ENCODE measurements at regions not wholly inside any gene's neighbourhood (a gene's known extent, or its start where the extent isn't known, plus 50 kb on each side); places are given as distances from the start of the nearest gene placed in this dataset.
A peak's percentile ranks its signal among the peaks of the same experiment; 100 is the strongest.

DNA sequence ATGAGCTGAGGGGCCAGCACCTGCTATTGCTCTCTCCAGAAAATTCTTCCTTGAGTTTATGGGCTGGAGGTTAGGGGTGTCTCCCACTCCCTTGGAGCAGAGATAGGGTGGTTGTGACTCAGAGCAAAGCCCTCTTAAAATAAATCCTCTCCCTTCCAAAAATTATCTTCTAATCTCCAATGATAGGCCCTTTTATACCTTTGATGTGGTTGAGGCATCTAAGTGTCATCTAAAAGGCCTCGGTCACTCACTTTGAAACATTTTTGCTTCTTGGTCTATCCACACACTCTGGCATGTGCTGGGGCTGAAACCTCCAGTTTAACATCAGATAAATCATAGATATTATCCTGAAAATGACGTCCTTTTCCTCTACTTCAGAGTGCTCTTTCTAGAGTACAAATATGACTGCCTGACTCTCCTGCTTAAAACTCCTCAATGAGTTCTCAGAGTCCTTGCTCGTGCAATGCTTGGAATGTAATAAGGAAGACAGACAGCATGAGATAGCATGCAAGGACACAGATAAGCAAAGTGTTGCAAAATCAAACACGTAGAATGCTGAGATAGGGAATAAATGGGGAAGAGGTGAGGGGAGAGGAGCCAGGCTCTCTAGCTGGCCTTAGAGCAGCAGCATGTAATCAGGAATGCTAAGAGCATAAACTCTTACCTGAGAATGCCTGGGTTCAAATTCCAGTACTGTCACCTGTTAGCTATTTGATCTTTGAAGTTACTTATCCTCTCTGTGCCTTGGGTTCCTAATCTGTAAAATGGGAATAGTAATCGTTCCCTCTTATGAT lies 374.1 kb upstream of the CITED2 start:
- H3K27me3 ChIP-seq (ENCODE audit: control insufficient read depth, insufficient read depth, low read length): no peaks in the 10 kb centered on the region
- H3K4me1 ChIP-seq (ENCODE audit: control insufficient read depth, insufficient read depth, low read length): peaks cover 43% of the 10 kb centered on the region
- WGBS (ENCODE audit: insufficient coverage, low lambda C conversion rate): no CpG with 5 or more reads among the region's 5 CpGs
- DNase-seq: peak; percentile 92 to 97
- no peak overlapping the region for H3K4me3 ChIP-seq (ENCODE audit: low read length)
- H3K36me3 ChIP-seq (ENCODE audit: control insufficient read depth, insufficient read depth, low read length): no peaks in the 10 kb centered on the region
- H3K27ac ChIP-seq (ENCODE audit: low read length): peak overlapping the region; percentile 60
- H3K9me3 ChIP-seq (ENCODE audit: control insufficient read depth, low read depth, low read length): no peaks in the 10 kb centered on the region

DNA sequence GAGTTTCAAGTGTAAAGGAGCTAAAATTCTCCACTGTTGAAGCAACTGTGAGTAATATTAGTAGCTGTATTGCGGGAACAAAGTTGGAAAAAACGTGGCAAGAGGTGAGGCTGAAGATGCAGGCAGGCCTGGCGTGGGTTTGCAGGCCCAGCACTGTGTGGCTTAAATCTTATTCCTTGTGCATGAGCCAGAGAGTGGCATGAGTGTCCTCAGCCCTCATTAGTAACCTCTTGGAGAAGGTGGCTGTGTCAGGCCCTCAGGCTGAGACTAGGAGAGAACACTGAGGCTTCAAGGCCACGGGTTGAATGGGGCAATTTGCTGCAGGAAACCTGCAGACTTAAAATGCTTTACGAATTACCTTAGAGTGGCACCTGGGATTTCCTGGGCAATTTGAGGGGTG lies 372.7 kb upstream of the CITED2 start:
- H3K27ac ChIP-seq (ENCODE audit: low read length): peak overlapping the region; percentile 60

DNA sequence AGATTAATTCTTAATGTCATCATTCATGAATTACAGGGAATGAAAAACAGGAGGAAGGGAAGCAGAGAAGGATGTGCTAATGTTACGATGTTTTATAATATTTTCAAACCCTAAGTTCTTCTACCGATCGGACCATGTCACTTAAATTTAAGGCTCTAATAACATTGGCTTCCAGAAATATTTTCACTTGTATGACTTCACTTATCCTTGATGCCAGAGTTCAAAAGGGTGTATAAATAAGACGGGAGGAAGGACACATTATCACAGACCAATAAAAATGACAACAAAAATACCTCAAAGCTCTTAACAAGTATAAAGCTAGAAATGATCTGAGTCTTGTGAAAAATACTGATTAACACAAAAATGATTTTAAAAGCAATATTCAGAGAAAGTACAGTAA lies 370.4 kb upstream of the CITED2 start:
- WGBS (ENCODE audit: insufficient coverage, low lambda C conversion rate): 0% methylated on average over 1 of the region's 4 CpGs
- H3K9me3 ChIP-seq (ENCODE audit: control insufficient read depth, low read depth, low read length): no peaks in the 10 kb centered on the region
- H3K27ac ChIP-seq (ENCODE audit: low read length): peak overlapping the region; percentile 77
- H3K4me3 ChIP-seq (ENCODE audit: low read length): no peak overlapping the region
- H3K4me1 ChIP-seq (ENCODE audit: control insufficient read depth, insufficient read depth, low read length): peaks cover 36% of the 10 kb centered on the region
- no peaks in the 10 kb centered on the region for H3K27me3 ChIP-seq (ENCODE audit: control insufficient read depth, insufficient read depth, low read length)
- DNase-seq: no peak
- H3K36me3 ChIP-seq (ENCODE audit: control insufficient read depth, insufficient read depth, low read length): no peaks in the 10 kb centered on the region

More for the DNA sequence above, 372.7 kb upstream of the CITED2 start:
- Histone ChIP-seq H3K4me3 (ENCODE audit: low read length) (no peak overlapping the region), H3K27me3 (ENCODE audit: control insufficient read depth, insufficient read depth, low read length) (no peaks in the 10 kb centered on the region), H3K4me1 (ENCODE audit: control insufficient read depth, insufficient read depth, low read length) (peaks cover 43% of the 10 kb centered on the region), H3K9me3 (ENCODE audit: control insufficient read depth, low read depth, low read length) (no peaks in the 10 kb centered on the region), H3K36me3 (ENCODE audit: control insufficient read depth, insufficient read depth, low read length) (no peaks in the 10 kb centered on the region)
- no peak for DNase-seq
- WGBS (ENCODE audit: insufficient coverage, low lambda C conversion rate): no CpG with 5 or more reads among the region's 5 CpGs

DNA sequence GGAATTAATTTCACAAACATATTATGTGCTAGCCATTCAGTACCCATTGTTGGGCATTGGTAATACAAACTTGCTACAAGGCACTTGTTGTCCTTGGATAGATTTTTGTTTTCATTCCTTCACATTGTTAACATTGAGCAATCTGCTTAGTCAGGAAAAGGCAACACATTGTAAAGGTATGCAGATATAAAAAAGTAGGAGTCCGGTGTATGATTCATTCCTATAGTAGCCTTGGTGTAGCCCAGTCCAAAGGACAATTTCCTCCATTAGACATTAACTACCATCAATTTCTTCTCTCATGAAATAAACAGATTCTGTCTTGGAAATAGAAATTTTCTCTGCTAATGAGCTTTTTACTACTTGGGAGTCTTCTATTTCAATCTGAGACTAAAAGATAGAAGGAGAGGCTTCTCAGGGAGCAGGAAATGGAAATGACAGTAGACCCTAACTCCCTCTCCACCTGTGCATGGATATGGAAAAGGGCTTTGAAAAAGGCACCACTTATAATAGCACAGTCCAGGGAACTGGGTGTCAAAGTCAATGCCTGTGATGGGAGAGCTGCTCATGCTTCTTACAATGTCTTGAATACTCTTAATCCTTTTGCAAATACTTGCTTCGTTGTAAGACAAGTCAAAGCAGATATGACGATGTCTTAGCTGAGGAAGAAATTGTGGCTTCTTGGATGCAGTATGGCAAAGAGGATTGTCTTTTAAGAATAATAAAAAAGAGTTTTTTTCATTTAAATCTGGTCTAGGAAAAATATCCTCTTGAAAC lies 369.4 kb upstream of the CITED2 start:
- Histone ChIP-seq H3K27me3 (ENCODE audit: control insufficient read depth, insufficient read depth, low read length) (no peaks in the 10 kb centered on the region), H3K4me1 (ENCODE audit: control insufficient read depth, insufficient read depth, low read length) (peaks cover 36% of the 10 kb centered on the region), H3K4me3 (ENCODE audit: low read length) (no peak overlapping the region), H3K9me3 (ENCODE audit: control insufficient read depth, low read depth, low read length) (no peaks in the 10 kb centered on the region), H3K36me3 (ENCODE audit: control insufficient read depth, insufficient read depth, low read length) (no peaks in the 10 kb centered on the region), H3K27ac (ENCODE audit: low read length) (peak overlapping the region; percentile 77)
- peak; percentile 65 to 88 for DNase-seq
- 40% methylated on average over 1 of the region's 3 CpGs for WGBS (ENCODE audit: insufficient coverage, low lambda C conversion rate)

DNA sequence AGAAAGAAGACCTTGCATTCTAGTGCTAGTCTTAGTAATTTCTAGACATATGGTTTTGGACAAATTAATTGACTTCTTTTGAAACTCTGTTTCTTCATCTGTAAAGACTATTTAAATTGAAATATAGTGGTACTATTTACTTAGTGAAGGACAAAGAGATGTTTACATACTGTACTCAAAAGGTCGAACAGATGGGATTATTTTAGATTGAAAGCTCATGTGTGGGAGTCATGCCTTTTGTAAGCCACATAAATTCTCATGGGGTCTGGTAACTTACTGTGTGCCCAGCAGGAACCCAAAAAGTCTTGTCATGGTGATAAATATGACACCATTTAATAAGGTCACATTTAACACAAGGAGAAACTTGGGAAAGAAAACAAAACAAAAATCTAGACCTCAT lies 368.2 kb upstream of the CITED2 start:
- Histone ChIP-seq H3K27ac (ENCODE audit: low read length) (no peak overlapping the region), H3K36me3 (ENCODE audit: control insufficient read depth, insufficient read depth, low read length) (no peaks in the 10 kb centered on the region), H3K4me3 (ENCODE audit: low read length) (no peak overlapping the region), H3K27me3 (ENCODE audit: control insufficient read depth, insufficient read depth, low read length) (no peaks in the 10 kb centered on the region), H3K9me3 (ENCODE audit: control insufficient read depth, low read depth, low read length) (no peaks in the 10 kb centered on the region), H3K4me1 (ENCODE audit: control insufficient read depth, insufficient read depth, low read length) (peaks cover 27% of the 10 kb centered on the region)
- DNase-seq: no peak
- WGBS (ENCODE audit: insufficient coverage, low lambda C conversion rate): no CpG with 5 or more reads among the region's 1 CpG

DNA sequence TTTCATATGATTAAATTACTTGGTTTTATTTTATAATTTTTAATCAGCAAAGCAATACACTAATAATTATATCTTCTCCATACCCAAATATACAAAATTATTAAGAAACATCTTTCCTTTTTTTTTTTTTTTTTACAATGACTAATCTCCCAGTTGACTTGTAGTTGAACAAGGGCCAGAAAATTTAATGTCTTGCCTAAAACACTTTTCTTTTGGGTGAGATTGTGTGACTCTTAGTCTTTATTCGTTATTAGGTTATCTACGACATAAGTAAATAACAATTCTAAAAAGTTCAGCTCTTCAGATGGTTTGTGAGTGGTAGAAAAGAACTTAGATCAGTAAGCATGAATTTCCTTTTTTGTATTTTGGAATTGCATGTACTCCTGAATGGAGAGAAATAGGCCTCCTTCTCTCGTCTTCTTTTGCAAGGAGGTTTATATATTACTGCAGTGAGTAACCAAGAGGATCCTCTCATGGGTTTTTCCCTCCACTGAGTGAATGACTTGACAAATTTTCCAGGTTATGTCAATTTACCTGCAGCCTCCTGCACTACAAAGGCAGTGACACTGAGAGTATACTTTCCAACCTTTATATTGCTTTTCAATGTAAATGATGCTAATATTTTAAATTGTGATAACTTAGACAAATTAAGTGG lies 364.5 kb upstream of the CITED2 start:
- DNase-seq: no peak
- WGBS (ENCODE audit: insufficient coverage, low lambda C conversion rate): 100% methylated on average over 1 of the region's 3 CpGs
- H3K27ac ChIP-seq (ENCODE audit: low read length): no peak overlapping the region

DNA sequence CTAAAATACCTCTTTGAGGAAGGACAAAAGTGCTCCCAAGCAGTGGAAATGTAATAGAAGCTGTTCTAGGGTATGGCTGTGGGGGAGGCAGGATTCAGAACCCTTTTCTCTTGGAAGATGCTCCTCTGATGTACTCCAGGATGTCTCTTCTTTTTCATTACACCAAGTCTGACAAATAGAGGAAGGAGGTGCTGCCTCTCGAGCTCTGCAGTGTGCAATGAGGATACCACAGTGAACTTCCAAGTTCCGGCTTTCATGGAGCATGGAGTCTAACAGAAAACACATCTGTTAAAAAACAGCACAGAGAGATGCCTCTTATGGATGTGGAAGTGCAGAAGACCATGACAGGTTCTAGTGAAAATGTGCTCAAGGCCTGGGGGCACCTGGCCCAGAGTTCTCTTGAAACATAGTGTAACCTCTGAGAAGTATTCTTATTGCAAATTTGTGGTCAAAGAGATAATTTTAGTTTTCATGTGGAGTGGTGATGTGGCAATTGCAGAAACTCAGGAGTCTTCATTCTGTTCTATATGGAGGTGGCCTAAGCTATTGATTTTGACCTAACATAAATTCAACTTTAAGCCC lies 362.0 kb upstream of the CITED2 start:
- H3K4me3 ChIP-seq (ENCODE audit: low read length): no peak overlapping the region
- no peaks in the 10 kb centered on the region for H3K36me3 ChIP-seq (ENCODE audit: control insufficient read depth, insufficient read depth, low read length)
- no peaks in the 10 kb centered on the region for H3K9me3 ChIP-seq (ENCODE audit: control insufficient read depth, low read depth, low read length)
- DNase-seq: no peak
- no CpG with 5 or more reads among the region's 2 CpGs for WGBS (ENCODE audit: insufficient coverage, low lambda C conversion rate)
- no peak overlapping the region for H3K27ac ChIP-seq (ENCODE audit: low read length)
- no peaks in the 10 kb centered on the region for H3K27me3 ChIP-seq (ENCODE audit: control insufficient read depth, insufficient read depth, low read length)
- H3K4me1 ChIP-seq (ENCODE audit: control insufficient read depth, insufficient read depth, low read length): no peaks in the 10 kb centered on the region

More for the DNA sequence above, 364.5 kb upstream of the CITED2 start:
- H3K9me3 ChIP-seq (ENCODE audit: control insufficient read depth, low read depth, low read length): no peaks in the 10 kb centered on the region
- H3K36me3 ChIP-seq (ENCODE audit: control insufficient read depth, insufficient read depth, low read length): no peaks in the 10 kb centered on the region
- H3K27me3 ChIP-seq (ENCODE audit: control insufficient read depth, insufficient read depth, low read length): no peaks in the 10 kb centered on the region
- H3K4me3 ChIP-seq (ENCODE audit: low read length): no peak overlapping the region
- no peaks in the 10 kb centered on the region for H3K4me1 ChIP-seq (ENCODE audit: control insufficient read depth, insufficient read depth, low read length)

DNA sequence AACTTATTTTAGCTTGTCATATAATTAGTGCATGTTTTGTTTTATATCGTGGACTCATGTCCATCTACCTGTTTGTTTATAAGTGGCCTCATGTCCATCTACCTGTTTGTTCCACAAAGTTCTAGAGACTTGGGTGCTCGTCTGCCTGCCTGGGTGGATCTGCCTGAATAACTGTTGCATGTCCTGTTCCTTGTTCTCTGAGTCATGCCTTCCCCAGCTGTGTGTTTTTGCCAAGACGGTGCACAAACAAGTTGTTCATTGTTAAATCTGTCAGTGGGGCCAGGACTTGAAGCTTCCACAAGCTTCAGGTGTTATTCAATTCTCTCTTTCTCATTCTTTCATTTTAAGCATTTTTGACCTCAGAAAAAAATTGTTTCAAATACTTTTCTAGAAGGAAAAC lies 358.0 kb upstream of the CITED2 start:
- DNase-seq: no peak
- no peaks in the 10 kb centered on the region for H3K4me1 ChIP-seq (ENCODE audit: control insufficient read depth, insufficient read depth, low read length)
- no peak overlapping the region for H3K27ac ChIP-seq (ENCODE audit: low read length)
- no peak overlapping the region for H3K4me3 ChIP-seq (ENCODE audit: low read length)
- WGBS (ENCODE audit: insufficient coverage, low lambda C conversion rate): 100% methylated on average over 1 of the region's 3 CpGs
- H3K9me3 ChIP-seq (ENCODE audit: control insufficient read depth, low read depth, low read length): no peaks in the 10 kb centered on the region
- no peaks in the 10 kb centered on the region for H3K27me3 ChIP-seq (ENCODE audit: control insufficient read depth, insufficient read depth, low read length)
- no peaks in the 10 kb centered on the region for H3K36me3 ChIP-seq (ENCODE audit: control insufficient read depth, insufficient read depth, low read length)

DNA sequence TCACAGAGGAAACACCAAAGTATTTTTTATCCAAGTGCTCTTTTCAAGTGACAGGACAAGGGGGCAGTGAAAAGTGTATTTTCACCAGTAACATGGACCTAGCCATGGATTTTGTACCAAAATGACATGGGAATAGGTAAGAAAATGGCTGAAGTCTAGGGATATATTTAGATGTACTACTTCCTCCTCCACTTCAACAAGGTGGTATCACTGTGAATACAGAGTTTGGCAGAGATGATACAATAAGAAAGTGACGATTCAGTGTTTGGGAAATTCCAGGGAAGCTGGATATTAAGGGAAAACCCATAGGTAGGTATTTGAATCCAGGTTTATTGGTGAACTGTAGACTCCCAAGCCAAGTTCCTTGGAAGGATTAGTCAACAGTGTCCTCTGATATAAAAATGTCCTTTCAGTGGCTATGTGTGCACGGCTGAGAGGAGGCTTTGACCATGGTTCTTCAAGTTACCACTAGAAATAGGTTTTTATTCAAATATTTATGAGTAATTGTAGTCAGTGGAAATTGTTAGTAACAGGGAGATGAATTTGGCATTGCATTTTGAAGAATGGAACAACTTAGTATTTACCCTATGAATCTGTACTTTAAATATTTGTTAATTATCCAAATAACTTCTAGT lies 356.0 kb upstream of the CITED2 start:
- H3K27ac ChIP-seq (ENCODE audit: low read length): no peak overlapping the region
- 100% methylated on average over 1 of the region's 2 CpGs for WGBS (ENCODE audit: insufficient coverage, low lambda C conversion rate)
- no peaks in the 10 kb centered on the region for H3K4me1 ChIP-seq (ENCODE audit: control insufficient read depth, insufficient read depth, low read length)
- no peak for DNase-seq
- no peak overlapping the region for H3K4me3 ChIP-seq (ENCODE audit: low read length)
- H3K36me3 ChIP-seq (ENCODE audit: control insufficient read depth, insufficient read depth, low read length): no peaks in the 10 kb centered on the region
- H3K27me3 ChIP-seq (ENCODE audit: control insufficient read depth, insufficient read depth, low read length): no peaks in the 10 kb centered on the region
- H3K9me3 ChIP-seq (ENCODE audit: control insufficient read depth, low read depth, low read length): peaks cover 4% of the 10 kb centered on the region

All from large intestine (tissue), 3 donors.